Heart left ventricle (tissue), 13 donors: ENCODE measurements at regions not wholly inside any gene's neighbourhood (a gene's known extent, or its start where the extent isn't known, plus 50 kb on each side); places are given as distances from the start of the nearest gene placed in this dataset.

Experiments used
- CTCF ChIP-seq, 12 donors: fragments of 200-600 bp; sonication (generic) in 4 of 12; IDR thresholded peaks; one replicate each; pipeline versions ENCODE4 v1.5.0 to v1.8.0; 2018 to 2022; ENCODE audit warnings: antibody characterized with exemption in 12 of 12, mild to moderate bottlenecking in 5 of 12
- POLR2A ChIP-seq, 2 donors: fragments of 450-650 bp; IDR thresholded peaks; one replicate each; pipeline ENCODE4 v1.6.1; 2017; ENCODE audit warnings: antibody characterized with exemption in 2 of 2, mild to moderate bottlenecking in 2 of 2, moderate library complexity in 2 of 2
- donor health status: ischemic (EF 13 %, LVEDD 7.1; RV severe dilation, severe dysfunction).
- donor health status: DM: no; HTN: yes; CAD: no.
- donor health status: DM: no; HTN: no; CAD: no.
- donor health status: ischemic (EF 25% LVEDD 6.9; RV normal size, moderate dysfunction).
- donor health status: ischemic (EF 25% LVEDD 5.7; RV mildly dilated, moderate dysfunction).
- donor health status: ischemic (EF 35%, LVEDD 5.7; RV mildly dilated, moderate dysfunction).
- donor health status: nonischemic (EF 11% LVEDD 7.7; RV severe dilation, severe dysfunction).
- donor health status: DM: yes; HTN: yes; CAD: no.
- donor health status: PGD.
- donor health status: ischemic (EF 29% LVEDD 5.4; RV normal size, mild dysfunction).
- donor health status: nonischemic (EF 23%, LVEDD 6.1; RV moderate dilation, normal function).

- no peak for TF ChIP-seq CTCF (IDR thresholded peaks at IDR 0.05)
- TF ChIP-seq POLR2A (IDR thresholded peaks at IDR 0.05) = no peak
Observed at GRCh38 chr9:36484124-36484523, 84.1 kb upstream of the RNF38 start.
